ENCODE measurements at regions not wholly inside any gene's neighbourhood (a gene's known extent, or its start where the extent isn't known, plus 50 kb on each side); places are given as distances from the start of the nearest gene placed in this dataset.
"Not testable (repeated sequence)": the region's sequence is repeated elsewhere in the genome, so short reads cannot be mapped to it uniquely, and the experiment has no call there.

DNA sequence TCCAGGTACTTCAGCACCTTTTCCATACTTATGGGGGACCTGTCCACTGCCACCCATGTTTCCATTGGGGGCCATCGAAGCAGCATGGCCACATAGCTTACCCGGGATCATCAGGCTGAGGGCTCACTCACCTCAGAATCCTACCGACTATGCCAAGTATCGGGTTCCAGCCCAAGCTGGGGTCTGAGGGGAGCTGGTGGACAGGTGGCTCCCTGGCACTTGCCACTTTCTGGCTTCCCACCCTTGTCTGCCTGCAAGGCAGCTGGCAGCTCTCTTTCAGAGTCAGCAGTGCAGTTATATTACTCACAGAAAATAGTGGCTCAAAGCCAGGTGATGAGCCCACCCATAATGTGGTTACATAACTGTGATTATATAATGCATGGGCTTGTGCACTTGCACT lies 1153.8 kb downstream of the STIM2 start:
- WGBS: 94% methylated on average over 4 of the region's 4 CpGs
- H3K36me3 ChIP-seq: no peaks in the 10 kb centered on the region
- no peaks in the 10 kb centered on the region for H3K4me1 ChIP-seq
- no peaks in the 10 kb centered on the region for H3K27me3 ChIP-seq
- intact Hi-C loops (cut with DNase I): no loop called here
- no peak for DNase-seq (ENCODE audit: extremely low spot score)
- H3K9me3 ChIP-seq: no peaks in the 10 kb centered on the region
- TF ChIP-seq POLR2A (IDR thresholded peaks at IDR 0.05; ENCODE audit: low read depth): no peak
- no peak for TF ChIP-seq CTCF (IDR thresholded peaks at IDR 0.05)
- TF ChIP-seq POLR2AphosphoS5 (IDR thresholded peaks at IDR 0.05): no peak
- TF ChIP-seq EP300 (IDR thresholded peaks at IDR 0.05): no peak
- no peak overlapping the region for H3K27ac ChIP-seq (replicated peaks in 1 of 4)
- H3K4me3 ChIP-seq: no peak overlapping the region

DNA sequence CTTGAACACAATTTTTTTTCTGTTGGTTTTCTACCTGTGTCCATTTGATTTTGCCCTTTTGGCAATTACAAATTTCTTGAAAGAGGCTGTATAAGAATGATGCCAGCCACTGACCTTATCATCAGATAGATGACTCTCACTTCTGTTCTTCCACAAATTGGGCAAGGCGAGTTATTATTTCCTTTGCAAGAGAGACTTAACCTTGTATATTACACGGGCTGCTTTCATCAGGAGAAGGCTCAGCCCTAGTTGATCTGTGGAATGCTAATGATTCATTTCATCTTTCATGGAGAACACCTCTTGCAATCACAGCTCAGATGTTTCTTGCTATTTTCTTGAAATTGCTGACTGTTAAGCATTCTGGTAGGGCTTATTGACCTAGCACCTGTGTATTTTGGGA lies 1155.4 kb downstream of the STIM2 start:
- no peak overlapping the region for H3K4me3 ChIP-seq
- 50% methylated on average over 2 of the region's 2 CpGs for WGBS
- DNase-seq (ENCODE audit: extremely low spot score): no peak

DNA sequence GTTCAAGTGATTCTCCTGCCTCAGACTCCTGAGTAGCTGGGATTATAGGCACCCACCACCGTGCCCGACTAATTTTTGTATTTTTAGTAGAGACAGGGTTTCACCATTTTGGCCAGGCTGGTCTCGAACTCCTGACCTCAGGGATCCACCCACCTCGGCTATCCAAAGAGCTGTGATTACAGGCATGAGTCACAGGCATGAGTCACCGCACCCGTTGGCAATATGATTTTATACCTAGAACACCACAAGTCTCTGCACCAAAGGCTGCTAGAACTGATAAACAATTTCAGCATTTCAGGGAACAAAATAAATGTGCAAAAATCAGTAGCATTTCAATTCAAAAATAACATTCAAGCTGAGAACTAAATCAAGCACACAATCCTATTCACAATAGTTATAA lies 1177.6 kb downstream of the STIM2 start:
- H3K9me3 ChIP-seq; H3K27me3 ChIP-seq; H3K27ac ChIP-seq (replicated peaks in 1 of 4); H3K4me1 ChIP-seq; DNase-seq (ENCODE audit: extremely low spot score); intact Hi-C loops (cut with DNase I); H3K36me3 ChIP-seq; H3K4me3 ChIP-seq: not testable (repeated sequence)
- 47% methylated on average over 6 of the region's 6 CpGs for WGBS

More for the DNA sequence above, 1155.4 kb downstream of the STIM2 start:
- Histone ChIP-seq H3K9me3 (no peaks in the 10 kb centered on the region), H3K36me3 (no peaks in the 10 kb centered on the region), H3K27me3 (no peaks in the 10 kb centered on the region), H3K27ac (replicated peaks in 1 of 4) (no peak overlapping the region), H3K4me1 (no peaks in the 10 kb centered on the region)
- intact Hi-C loops (cut with DNase I): no loop called here
- TF ChIP-seq CTCF (IDR thresholded peaks at IDR 0.05) (no peak), POLR2A (IDR thresholded peaks at IDR 0.05; ENCODE audit: low read depth) (no peak), EP300 (IDR thresholded peaks at IDR 0.05) (no peak), POLR2AphosphoS5 (IDR thresholded peaks at IDR 0.05) (no peak)

- no peaks in the 10 kb centered on the region for H3K4me1 ChIP-seq
- intact Hi-C loops (cut with DNase I): no loop called here
- H3K36me3 ChIP-seq: no peaks in the 10 kb centered on the region
- DNase-seq (ENCODE audit: extremely low spot score): no peak
- H3K4me3 ChIP-seq: no peak overlapping the region
- H3K27ac ChIP-seq (replicated peaks in 1 of 4): no peak overlapping the region
- H3K9me3 ChIP-seq: no peaks in the 10 kb centered on the region
- WGBS: 76% methylated on average over 3 of the region's 3 CpGs
- no peaks in the 10 kb centered on the region for H3K27me3 ChIP-seq
- TF ChIP-seq CTCF (IDR thresholded peaks at IDR 0.05) (no peak), POLR2A (IDR thresholded peaks at IDR 0.05; ENCODE audit: low read depth) (no peak), POLR2AphosphoS5 (IDR thresholded peaks at IDR 0.05) (no peak), EP300 (IDR thresholded peaks at IDR 0.05) (no peak)
Measured at GRCh38 chr4:28062562-28062961, 1201.9 kb downstream of the STIM2 start.

GRCh38 chr4:28073860-28074555 lies 1213.4 kb downstream of the STIM2 start:
- intact Hi-C loops (cut with DNase I): no loop called here
- Histone ChIP-seq H3K4me1 (peaks cover 0 to 5% (median 0%) of the 10 kb centered on the region in 4 donors), H3K9me3 (peaks cover 0 to 6% (median 0%) of the 10 kb centered on the region in 4 donors), H3K36me3 (no peaks in the 10 kb centered on the region), H3K27ac (replicated peaks in 1 of 4) (no peak overlapping the region), H3K4me3 (no peak overlapping the region), H3K27me3 (no peaks in the 10 kb centered on the region)
- TF ChIP-seq POLR2AphosphoS5 (IDR thresholded peaks at IDR 0.05) (no peak), CTCF (IDR thresholded peaks at IDR 0.05) (no peak), EP300 (IDR thresholded peaks at IDR 0.05) (no peak), POLR2A (IDR thresholded peaks at IDR 0.05; ENCODE audit: low read depth) (no peak)
- WGBS: 85% methylated on average over 12 of the region's 12 CpGs
- DNase-seq (ENCODE audit: extremely low spot score): no peak

Data from esophagus muscularis mucosa (tissue), 4 donors.